GM10248 (cell line): ENCODE measurements at regions not wholly inside any gene's neighbourhood (a gene's known extent, or its start where the extent isn't known, plus 50 kb on each side); places are given as distances from the start of the nearest gene placed in this dataset.

Source experiments
- CTCF ChIA-PET: fragments of 300-600 bp; sonication (Branson Sonifier 250); formaldehyde crosslinking; extraction: SDS; loops from one replicate; lab custom pipeline; 2021; ENCODE audit warnings: antibody characterized with exemption; lab: Yijun Ruan, JAX
- POLR2A ChIA-PET: fragments of 350-650 bp; sonication (Branson Sonifier 250); formaldehyde crosslinking; extraction: SDS; loops from one replicate; lab custom pipeline; 2020; ENCODE audit warnings: antibody characterized with exemption; lab: Yijun Ruan, JAX
- DNase-seq: peaks from one replicate; pipeline ENCODE4 v3.0.0; 2012; ENCODE audit errors: extremely low spot score
- CTCF ChIP-seq: IDR thresholded peaks from 2 replicates; pipeline ENCODE4 v1.5.1; 2012; ENCODE audit warnings: mild to moderate bottlenecking, low read depth; ENCODE audit errors: extremely low read depth, missing control alignments, control extremely low read depth

- DNase-seq: peak; percentile 34
- TF ChIP-seq CTCF: no peak
- ChIA-PET POLR2A (interaction anchor here (1.1 kb wide), 1 partner anchor 26 kb away, joined by 3 read pairs; no protein-coding TSS in a partner anchor), CTCF (interaction anchor here (1.1 to 1.6 kb wide), 6 partner anchors 9 to 357 kb away, joined by 3 to 8 read pairs (median 3); no protein-coding TSS in a partner anchor)
Observed at GRCh38 chr3:72137865-72138861, 353.2 kb upstream of the PROK2 start.

GRCh38 chr3:72135636-72136035, 350.7 kb upstream of the PROK2 start:
- CTCF ChIA-PET: interaction anchor here (0.8 to 1.4 kb wide), 4 partner anchors 9 to 260 kb away, joined by 3 to 4 read pairs (median 4); no protein-coding TSS in a partner anchor
- no peak for TF ChIP-seq CTCF
- no peak for DNase-seq
- POLR2A ChIA-PET: no interaction called here

- ChIA-PET CTCF (interaction anchor here (0.8 to 1.4 kb wide), 3 partner anchors 9 to 179 kb away, joined by 3 to 4 read pairs (median 4); no protein-coding TSS in a partner anchor), POLR2A (no interaction called here)
- peak; percentile 65 for DNase-seq
- no peak for TF ChIP-seq CTCF
Observed at GRCh38 chr3:72134989-72135451, 350.1 kb upstream of the PROK2 start.

- POLR2A ChIA-PET: no interaction called here
- DNase-seq: no peak
- CTCF ChIA-PET: interaction anchor here (0.7 to 1.7 kb wide), 3 partner anchors 9 to 31 kb away, joined by 3 to 4 read pairs (median 4); no protein-coding TSS in a partner anchor
- no peak for TF ChIP-seq CTCF
Observed at GRCh38 chr3:72133329-72134011, 348.5 kb upstream of the PROK2 start.

GRCh38 chr3:72131899-72132298, 347.0 kb upstream of the PROK2 start:
- ChIA-PET CTCF (interaction anchor here (1.7 kb wide), 1 partner anchor 11 kb away, joined by 4 read pairs; no protein-coding TSS in a partner anchor), POLR2A (no interaction called here)
- DNase-seq: no peak
- TF ChIP-seq CTCF: no peak

GRCh38 chr3:72130565-72130964, 345.6 kb upstream of the PROK2 start:
- ChIA-PET CTCF (no interaction called here), POLR2A (no interaction called here)
- no peak for TF ChIP-seq CTCF
- no peak for DNase-seq
